Kidney epithelial cell (primary cell): ENCODE measurements at regions not wholly inside any gene's neighbourhood (a gene's known extent, or its start where the extent isn't known, plus 50 kb on each side); places are given as distances from the start of the nearest gene placed in this dataset.

Experiments
- DNase-seq: peaks from one replicate; pipeline ENCODE4 v3.0.0-alpha.2; 2010; ENCODE audit warnings: low read depth
- H3K27me3 ChIP-seq: 2 replicates; pipeline ENCODE4 v1.6.0; 2011; ENCODE audit warnings: low read length; ENCODE audit not compliant: control insufficient read depth, insufficient read depth
- H3K36me3 ChIP-seq: 2 replicates; pipeline ENCODE4 v1.5.1; 2011; ENCODE audit warnings: low read length; ENCODE audit not compliant: control insufficient read depth, insufficient read depth
- H3K4me3 ChIP-seq: 2 replicates; pipeline ENCODE4 v1.5.1; 2011; ENCODE audit warnings: low read depth, mild to moderate bottlenecking, control low read depth, low read length
- CTCF ChIP-seq: IDR thresholded peaks from 2 replicates; pipeline ENCODE4 v1.5.1; 2011; ENCODE audit warnings: mild to moderate bottlenecking, moderate library complexity, low read length, control low read depth, inconsistent platforms; ENCODE audit not compliant: insufficient read depth, poor library complexity, severe bottlenecking

GRCh38 chr11:116698080-116698479 lies 74.7 kb downstream of the BUD13 start:
- no peak for DNase-seq

GRCh38 chr11:116697639-116698038 lies 75.1 kb downstream of the BUD13 start:
- H3K27me3 ChIP-seq, result no peaks in the 10 kb centered on the region
- no peak for DNase-seq
- TF ChIP-seq CTCF, result no peak
- no peak overlapping the region for H3K4me3 ChIP-seq
- H3K36me3 ChIP-seq, result no peaks in the 10 kb centered on the region

More at GRCh38 chr11:116698080-116698479, 74.7 kb downstream of the BUD13 start:
- no peaks in the 10 kb centered on the region for H3K36me3 ChIP-seq
- no peaks in the 10 kb centered on the region for H3K27me3 ChIP-seq
- no peak for TF ChIP-seq CTCF
- no peak overlapping the region for H3K4me3 ChIP-seq

- H3K4me3 ChIP-seq, result no peak overlapping the region
- DNase-seq, result no peak
- no peaks in the 10 kb centered on the region for H3K36me3 ChIP-seq
- no peaks in the 10 kb centered on the region for H3K27me3 ChIP-seq
- no peak for TF ChIP-seq CTCF
Measured at GRCh38 chr11:116697011-116697410, 75.8 kb downstream of the BUD13 start.

GRCh38 chr11:116696381-116696941 lies 76.3 kb downstream of the BUD13 start:
- no peaks in the 10 kb centered on the region for H3K36me3 ChIP-seq
- H3K27me3 ChIP-seq, result no peaks in the 10 kb centered on the region
- DNase-seq, result no peak
- TF ChIP-seq CTCF, result no peak
- no peak overlapping the region for H3K4me3 ChIP-seq

GRCh38 chr11:116695657-116696254 lies 77.0 kb downstream of the BUD13 start:
- Histone ChIP-seq H3K4me3 (no peak overlapping the region), H3K36me3 (no peaks in the 10 kb centered on the region), H3K27me3 (no peaks in the 10 kb centered on the region)
- no peak for DNase-seq
- no peak for TF ChIP-seq CTCF
